ENCODE measurements at regions not wholly inside any gene's neighbourhood (a gene's known extent, or its start where the extent isn't known, plus 50 kb on each side); places are given as distances from the start of the nearest gene placed in this dataset.

DNA sequence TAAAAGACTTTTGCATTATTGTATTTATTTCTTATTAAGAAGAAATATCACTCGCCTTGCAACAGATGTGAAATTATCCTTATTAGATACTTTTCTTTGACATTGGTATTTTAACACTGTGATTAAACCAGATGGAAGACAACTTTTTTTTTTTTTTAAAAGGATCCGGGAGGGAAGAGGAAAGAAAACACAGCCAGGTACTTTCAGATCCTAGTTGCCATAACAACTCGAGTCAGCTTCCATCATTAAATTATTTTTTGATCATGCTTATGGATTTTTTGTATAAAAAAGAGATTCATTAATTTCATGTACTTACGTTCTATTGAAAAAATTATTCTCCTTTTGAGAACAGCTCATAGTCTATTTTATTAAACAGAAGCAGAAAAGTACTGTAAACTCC, 515.7 kb downstream of the TBC1D4 start:
- TF ChIP-seq CTCF (IDR thresholded peaks at IDR 0.05 in 4 of 5, conservative IDR thresholded peaks at IDR 0.05 in 1 of 5) (no peak), POLR2A (IDR thresholded peaks at IDR 0.05) (no peak)

All from gastrocnemius medialis (tissue), 4 donors.